ENCODE measurements at regions not wholly inside any gene's neighbourhood (a gene's known extent, or its start where the extent isn't known, plus 50 kb on each side); places are given as distances from the start of the nearest gene placed in this dataset.

DNA sequence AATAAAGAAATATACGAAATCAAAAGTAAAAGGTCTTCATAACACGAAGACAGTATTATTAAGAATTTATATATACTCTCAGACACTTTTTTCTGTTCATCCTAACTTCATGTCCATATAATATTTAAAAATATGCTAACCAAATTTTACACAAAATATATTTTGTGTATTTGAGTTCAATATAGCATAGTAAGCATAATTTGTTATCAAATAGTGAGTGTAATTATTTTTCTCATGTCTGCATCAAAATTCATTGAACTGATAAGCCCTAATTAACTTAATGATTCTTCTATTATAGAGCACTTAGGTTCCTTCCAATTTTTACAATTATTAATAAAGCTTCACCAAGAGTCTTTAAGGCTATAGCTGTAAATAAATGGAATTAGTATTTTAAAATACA lies 99.7 kb upstream of the SYT1 start:
- Histone ChIP-seq H3K9ac (ENCODE audit: low read length) (no peak overlapping the region), H3K36me3 (replicated peaks; ENCODE audit: insufficient read depth, low read length) (no peaks in the 10 kb centered on the region), H3K27me3 (replicated peaks; ENCODE audit: insufficient read depth, low read length) (no peaks in the 10 kb centered on the region), H2AFZ (ENCODE audit: low read length) (no peak overlapping the region), H4K20me1 (ENCODE audit: insufficient read depth, low read length) (no peaks in the 10 kb centered on the region), H3K4me2 (ENCODE audit: low read depth, low read length) (no peak overlapping the region), H3K4me1 (ENCODE audit: low read length) (no peaks in the 10 kb centered on the region), H3K9me2 (replicated peaks; ENCODE audit: insufficient read depth, low read length) (no peaks in the 10 kb centered on the region), H3K79me2 (ENCODE audit: low read length) (no peaks in the 10 kb centered on the region), H3F3A (ENCODE audit: insufficient read depth, low read length) (no peaks in the 10 kb centered on the region), H3K4me3 (ENCODE audit: low read length) (no peak overlapping the region), H3K27ac (ENCODE audit: low read length) (no peak overlapping the region), H3K9me3 (replicated peaks; ENCODE audit: insufficient read depth, low read length) (no peaks in the 10 kb centered on the region)
- TF ChIP-seq EZH2phosphoT487 (IDR thresholded peaks at IDR 0.05; ENCODE audit: low read length) = no peak
- TF ChIP-seq, protein P1, sequence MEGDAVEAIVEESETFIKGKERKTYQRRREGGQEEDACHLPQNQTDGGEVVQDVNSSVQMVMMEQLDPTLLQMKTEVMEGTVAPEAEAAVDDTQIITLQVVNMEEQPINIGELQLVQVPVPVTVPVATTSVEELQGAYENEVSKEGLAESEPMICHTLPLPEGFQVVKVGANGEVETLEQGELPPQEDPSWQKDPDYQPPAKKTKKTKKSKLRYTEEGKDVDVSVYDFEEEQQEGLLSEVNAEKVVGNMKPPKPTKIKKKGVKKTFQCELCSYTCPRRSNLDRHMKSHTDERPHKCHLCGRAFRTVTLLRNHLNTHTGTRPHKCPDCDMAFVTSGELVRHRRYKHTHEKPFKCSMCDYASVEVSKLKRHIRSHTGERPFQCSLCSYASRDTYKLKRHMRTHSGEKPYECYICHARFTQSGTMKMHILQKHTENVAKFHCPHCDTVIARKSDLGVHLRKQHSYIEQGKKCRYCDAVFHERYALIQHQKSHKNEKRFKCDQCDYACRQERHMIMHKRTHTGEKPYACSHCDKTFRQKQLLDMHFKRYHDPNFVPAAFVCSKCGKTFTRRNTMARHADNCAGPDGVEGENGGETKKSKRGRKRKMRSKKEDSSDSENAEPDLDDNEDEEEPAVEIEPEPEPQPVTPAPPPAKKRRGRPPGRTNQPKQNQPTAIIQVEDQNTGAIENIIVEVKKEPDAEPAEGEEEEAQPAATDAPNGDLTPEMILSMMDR (IDR thresholded peaks at IDR 0.05; ENCODE audit: low read length) = no peak
- TF ChIP-seq EZH2 (optimal IDR thresholded peaks at IDR 0.05; ENCODE audit: low read depth, low read length) = no peak
- DNase-seq = no peak

DNA sequence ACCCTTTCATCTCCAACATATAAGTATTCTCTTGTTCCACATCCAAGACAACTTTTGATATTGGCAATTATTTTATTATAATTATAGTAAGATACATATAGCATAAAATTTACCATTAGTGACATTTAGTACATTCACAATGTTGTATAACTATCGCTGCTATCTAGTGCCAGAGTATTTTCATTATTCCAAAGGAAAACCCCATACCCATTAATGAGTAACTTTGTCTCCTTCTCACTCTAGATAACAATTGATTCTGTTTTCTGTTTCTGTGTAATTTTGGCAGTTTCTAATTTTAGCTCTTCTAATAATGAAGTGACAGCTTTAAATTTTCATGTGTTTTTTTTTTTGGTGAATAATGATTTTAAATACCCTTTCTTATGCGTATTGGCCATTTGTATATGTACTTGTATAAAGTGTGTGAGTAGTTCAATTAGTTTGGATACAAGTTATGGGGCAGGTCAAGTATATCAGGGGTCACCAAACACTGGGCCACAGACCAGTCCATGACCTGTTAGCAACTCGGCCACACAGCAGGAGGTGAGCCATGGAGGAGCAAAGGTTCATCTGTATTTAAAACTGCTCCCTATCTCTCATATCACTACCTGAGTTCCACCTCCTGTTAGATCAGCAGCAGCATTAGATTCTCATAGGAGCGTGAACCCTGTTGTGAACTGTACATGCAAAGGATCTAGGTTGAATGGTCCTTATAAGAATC lies 97.2 kb upstream of the SYT1 start:
- Histone ChIP-seq H3K9me3 (replicated peaks; ENCODE audit: insufficient read depth, low read length) (no peaks in the 10 kb centered on the region), H3K27ac (ENCODE audit: low read length) (no peak overlapping the region), H3K4me3 (ENCODE audit: low read length) (no peak overlapping the region), H3K9ac (ENCODE audit: low read length) (no peak overlapping the region), H3K9me2 (replicated peaks; ENCODE audit: insufficient read depth, low read length) (no peaks in the 10 kb centered on the region), H3F3A (ENCODE audit: insufficient read depth, low read length) (no peaks in the 10 kb centered on the region), H3K4me1 (ENCODE audit: low read length) (no peaks in the 10 kb centered on the region), H3K27me3 (replicated peaks; ENCODE audit: insufficient read depth, low read length) (no peaks in the 10 kb centered on the region), H3K79me2 (ENCODE audit: low read length) (no peaks in the 10 kb centered on the region), H3K4me2 (ENCODE audit: low read depth, low read length) (no peak overlapping the region), H2AFZ (ENCODE audit: low read length) (no peak overlapping the region), H4K20me1 (ENCODE audit: insufficient read depth, low read length) (no peaks in the 10 kb centered on the region), H3K36me3 (replicated peaks; ENCODE audit: insufficient read depth, low read length) (no peaks in the 10 kb centered on the region)
- no peak for DNase-seq
- TF ChIP-seq EZH2 (optimal IDR thresholded peaks at IDR 0.05; ENCODE audit: low read depth, low read length) (no peak), EZH2phosphoT487 (IDR thresholded peaks at IDR 0.05; ENCODE audit: low read length) (no peak)
- TF ChIP-seq, protein P1 (IDR thresholded peaks at IDR 0.05; ENCODE audit: low read length) = no peak

DNA sequence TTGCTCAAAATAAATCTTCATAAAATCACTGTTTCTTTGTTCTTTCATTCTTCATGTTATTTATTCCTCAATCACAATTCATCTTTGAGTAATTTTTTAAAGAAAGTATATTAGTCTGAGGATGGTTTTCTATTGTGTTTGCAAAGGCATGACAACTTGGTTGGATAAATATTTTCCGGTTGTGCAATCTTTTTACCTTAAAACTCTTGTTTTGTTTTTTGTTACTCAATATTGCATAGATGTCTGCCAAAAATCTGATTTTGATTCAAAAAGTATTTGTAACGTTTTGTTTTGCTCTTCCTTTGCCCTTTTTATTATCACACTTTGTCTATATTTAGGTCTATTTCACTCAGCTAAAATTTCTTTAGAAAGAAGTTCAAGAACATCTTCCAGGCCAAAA lies 86.2 kb upstream of the SYT1 start:
- H3K4me2 ChIP-seq (ENCODE audit: low read depth, low read length) = no peak overlapping the region
- H3K9me3 ChIP-seq (replicated peaks; ENCODE audit: insufficient read depth, low read length) = no peaks in the 10 kb centered on the region
- no peaks in the 10 kb centered on the region for H3F3A ChIP-seq (ENCODE audit: insufficient read depth, low read length)
- H3K79me2 ChIP-seq (ENCODE audit: low read length) = no peaks in the 10 kb centered on the region
- no peaks in the 10 kb centered on the region for H3K36me3 ChIP-seq (replicated peaks; ENCODE audit: insufficient read depth, low read length)
- no peak overlapping the region for H3K27ac ChIP-seq (ENCODE audit: low read length)
- H3K9me2 ChIP-seq (replicated peaks; ENCODE audit: insufficient read depth, low read length) = no peaks in the 10 kb centered on the region
- H3K4me3 ChIP-seq (ENCODE audit: low read length) = no peak overlapping the region
- no peak overlapping the region for H3K9ac ChIP-seq (ENCODE audit: low read length)
- no peak overlapping the region for H2AFZ ChIP-seq (ENCODE audit: low read length)
- DNase-seq = no peak
- TF ChIP-seq EZH2 (optimal IDR thresholded peaks at IDR 0.05; ENCODE audit: low read depth, low read length) (no peak), EZH2phosphoT487 (IDR thresholded peaks at IDR 0.05; ENCODE audit: low read length) (no peak)
- TF ChIP-seq, protein P1 (IDR thresholded peaks at IDR 0.05; ENCODE audit: low read length) = no peak
- no peaks in the 10 kb centered on the region for H3K4me1 ChIP-seq (ENCODE audit: low read length)
- no peaks in the 10 kb centered on the region for H4K20me1 ChIP-seq (ENCODE audit: insufficient read depth, low read length)
- no peaks in the 10 kb centered on the region for H3K27me3 ChIP-seq (replicated peaks; ENCODE audit: insufficient read depth, low read length)
